Heart right ventricle (tissue), 16 donors: ENCODE measurements at regions not wholly inside any gene's neighbourhood (a gene's known extent, or its start where the extent isn't known, plus 50 kb on each side); places are given as distances from the start of the nearest gene placed in this dataset.

ENCODE experiments used
- ATAC-seq, 8 donors: fragments of 200-7000 bp; cut with Tn5 transposase; one replicate each; pipeline ENCODE4 v1.9.1; 2020; ENCODE audit warnings: mild to moderate bottlenecking in 8 of 8, moderate library complexity in 8 of 8, moderate number of reproducible peaks in 1 of 8
- DNase-seq, 2 donors: peaks; one replicate each; pipeline ENCODE4 v3.0.0-alpha.2; 2020
- H3K27ac ChIP-seq, 10 donors: fragments of 200-600 bp; sonication (generic) in 2 of 10; one replicate each; pipeline versions ENCODE4 v1.5.0 to v1.8.0; 2020 to 2022; ENCODE audit warnings: mild to moderate bottlenecking in 3 of 10
- H3K27me3 ChIP-seq, 7 donors: fragments of 200-600 bp; one replicate each; pipeline ENCODE4 v1.8.0; 2021 to 2022; ENCODE audit warnings: mild to moderate bottlenecking in 2 of 7
- H3K36me3 ChIP-seq, 9 donors: fragments of 200-600 bp; sonication (generic) in 1 of 9; one replicate each; pipeline versions ENCODE4 v1.5.0 to v1.8.0; 2020 to 2022; ENCODE audit warnings: mild to moderate bottlenecking in 2 of 9
- H3K4me1 ChIP-seq, 9 donors: fragments of 200-600 bp; sonication (generic) in 1 of 9; one replicate each; pipeline versions ENCODE4 v1.5.0 to v1.8.0; 2020 to 2022; ENCODE audit warnings: mild to moderate bottlenecking in 4 of 9
- H3K4me3 ChIP-seq, 10 donors: fragments of 200-600 bp; sonication (generic) in 2 of 10; one replicate each; pipeline versions ENCODE4 v1.5.0 to v1.8.0; 2020 to 2022; ENCODE audit warnings: mild to moderate bottlenecking in 7 of 10, moderate library complexity in 2 of 10
- H3K9me3 ChIP-seq, 11 donors: fragments of 200-600 bp in 10 of 11; sonication (generic) in 2 of 11; one replicate each; pipeline versions ENCODE4 v1.5.0 to v1.8.0; 2013 to 2022; ENCODE audit warnings: mild to moderate bottlenecking in 2 of 11, control low read depth in 1 of 11, moderate library complexity in 1 of 11
- WGBS, 2 donors: extraction: QIAGEN DNeasy Blood & Tissue Kit; methylation state at CpG; one replicate each; pipeline ENCODE4 v1.1.7; 2013; ENCODE audit warnings: inconsistent platforms in 1 of 2; 5-methylcytosine and 5-hydroxymethylcytosine counted together
- intact Hi-C, 10 donors: fragments of 100-400 bp; cut with DNase I; formaldehyde crosslinking; loops; one replicate each; pipeline versions ENCODE4 v1.11.1 to v1.14.2; 2022
- TF ChIP-seq, protein P1 (sequence below), 9 donors: fragments of 200-600 bp; sonication (generic) in 2 of 9; IDR thresholded peaks; one replicate each; pipeline versions ENCODE4 v1.5.0 to v1.8.0; 2021 to 2022; ENCODE audit warnings: antibody characterized with exemption in 9 of 9, mild to moderate bottlenecking in 5 of 9, moderate library complexity in 1 of 9
- donor health status: Arrhythmogenic right ventricular cardiomyopathy.
- donor health status: ischemic (EF 13 %, LVEDD 7.1; RV severe dilation, severe dysfunction).
- donor health status: healthy with polysubstance abuse.
- donor health status: DM: no; HTN: yes; CAD: no.
- donor health status: DM: no; HTN: no; CAD: no.
- donor health status: ischemic (EF 25% LVEDD 6.9; RV normal size, moderate dysfunction).
- donor health status: ischemic (EF 25% LVEDD 5.7; RV mildly dilated, moderate dysfunction).
- donor health status: healthy.
- donor health status: DM: yes; HTN: yes; CAD: no.
- donor health status: Ischemic cardiomyopathy.
- donor health status: ischemic (EF 35%, LVEDD 5.7; RV mildly dilated, moderate dysfunction).
- donor health status: nonischemic (EF 11% LVEDD 7.7; RV severe dilation, severe dysfunction).
- donor health status: DM: yes; HTN: yes; CAD: no.
- donor health status: PGD.
- donor health status: ischemic (EF 29% LVEDD 5.4; RV normal size, mild dysfunction).
- donor health status: nonischemic (EF 23%, LVEDD 6.1; RV moderate dilation, normal function).

DNA sequence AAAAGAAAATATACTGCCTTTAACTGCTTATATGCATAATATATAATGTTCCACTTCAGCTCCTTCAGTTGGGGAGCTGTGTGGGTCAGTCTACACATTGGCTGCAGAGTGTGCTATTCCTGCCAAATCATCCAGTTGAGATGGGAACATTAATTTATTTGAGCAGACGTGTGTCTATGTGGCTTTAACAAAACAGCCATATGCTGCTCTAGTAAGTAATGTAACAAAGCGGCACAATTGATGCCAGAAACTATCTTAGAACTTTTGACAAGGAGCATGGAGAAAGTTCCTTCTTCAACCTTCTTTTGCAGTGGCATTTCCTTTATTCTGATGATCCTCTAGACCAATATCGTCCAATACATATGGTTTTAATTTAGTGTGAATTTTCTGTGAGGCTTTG is 285.9 kb upstream of the C1orf87 start:
- H3K36me3 ChIP-seq, result no peaks in the 10 kb centered on the region
- peaks cover 0 to 8% (median 0%) of the 10 kb centered on the region in 11 donors for H3K9me3 ChIP-seq
- intact Hi-C loops, result no loop called here
- peaks cover 0 to 6% (median 0%) of the 10 kb centered on the region in 7 donors for H3K27me3 ChIP-seq
- ATAC-seq (no peak), DNase-seq (no peak)
- TF ChIP-seq, protein P1, sequence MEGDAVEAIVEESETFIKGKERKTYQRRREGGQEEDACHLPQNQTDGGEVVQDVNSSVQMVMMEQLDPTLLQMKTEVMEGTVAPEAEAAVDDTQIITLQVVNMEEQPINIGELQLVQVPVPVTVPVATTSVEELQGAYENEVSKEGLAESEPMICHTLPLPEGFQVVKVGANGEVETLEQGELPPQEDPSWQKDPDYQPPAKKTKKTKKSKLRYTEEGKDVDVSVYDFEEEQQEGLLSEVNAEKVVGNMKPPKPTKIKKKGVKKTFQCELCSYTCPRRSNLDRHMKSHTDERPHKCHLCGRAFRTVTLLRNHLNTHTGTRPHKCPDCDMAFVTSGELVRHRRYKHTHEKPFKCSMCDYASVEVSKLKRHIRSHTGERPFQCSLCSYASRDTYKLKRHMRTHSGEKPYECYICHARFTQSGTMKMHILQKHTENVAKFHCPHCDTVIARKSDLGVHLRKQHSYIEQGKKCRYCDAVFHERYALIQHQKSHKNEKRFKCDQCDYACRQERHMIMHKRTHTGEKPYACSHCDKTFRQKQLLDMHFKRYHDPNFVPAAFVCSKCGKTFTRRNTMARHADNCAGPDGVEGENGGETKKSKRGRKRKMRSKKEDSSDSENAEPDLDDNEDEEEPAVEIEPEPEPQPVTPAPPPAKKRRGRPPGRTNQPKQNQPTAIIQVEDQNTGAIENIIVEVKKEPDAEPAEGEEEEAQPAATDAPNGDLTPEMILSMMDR (IDR thresholded peaks at IDR 0.05), result no peak
- no peak overlapping the region for H3K27ac ChIP-seq
- no peaks in the 10 kb centered on the region for H3K4me1 ChIP-seq
- WGBS, 2 donors, result 70 to 75% methylated on average over 3 of the region's 3 CpGs
- no peak overlapping the region for H3K4me3 ChIP-seq

DNA sequence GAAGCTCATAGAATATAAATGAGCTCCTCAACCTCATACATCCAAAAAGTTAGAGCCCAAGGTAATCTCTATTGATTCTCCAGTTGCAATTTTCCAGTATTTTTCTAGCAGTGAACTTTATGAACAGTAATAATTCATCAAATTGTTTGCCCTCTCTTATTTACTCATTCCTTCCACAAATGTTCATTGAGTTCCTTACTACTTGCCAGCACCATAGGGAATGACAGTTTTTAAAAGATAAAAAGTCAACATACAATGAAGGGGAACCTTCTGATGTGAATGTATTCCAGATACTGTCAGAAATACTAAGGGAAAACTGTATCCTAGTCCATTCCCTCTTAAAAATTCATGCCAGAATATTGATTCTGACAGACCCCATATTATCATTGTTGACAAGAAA is 277.0 kb upstream of the C1orf87 start:
- Histone ChIP-seq H3K4me1 (no peaks in the 10 kb centered on the region), H3K9me3 (no peaks in the 10 kb centered on the region), H3K27ac (no peak overlapping the region), H3K36me3 (no peaks in the 10 kb centered on the region), H3K4me3 (no peak overlapping the region), H3K27me3 (no peaks in the 10 kb centered on the region)
- DNase-seq, result no peak
- intact Hi-C loops, result no loop called here
- no peak for ATAC-seq
- TF ChIP-seq, protein P1 (IDR thresholded peaks at IDR 0.05), result no peak

DNA sequence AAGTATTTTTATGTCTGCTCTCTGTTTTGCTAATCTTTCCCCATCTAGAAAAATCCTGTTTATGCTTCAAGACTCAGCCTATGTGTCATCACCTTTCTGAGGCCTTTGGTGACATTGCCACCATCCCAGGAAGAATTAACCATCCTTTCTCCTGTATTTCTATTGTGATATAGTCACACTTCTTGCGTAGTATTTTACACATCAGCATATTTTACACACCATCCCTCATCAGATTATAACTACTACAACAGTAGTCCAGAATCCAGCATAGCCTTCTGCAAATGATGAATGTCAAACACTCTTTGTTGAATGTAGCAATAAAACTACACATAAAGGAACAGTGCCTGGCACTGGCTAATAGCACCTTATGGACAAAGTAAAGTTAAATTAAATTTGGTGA is 275.3 kb upstream of the C1orf87 start:
- Histone ChIP-seq H3K4me1 (no peaks in the 10 kb centered on the region), H3K27me3 (no peaks in the 10 kb centered on the region), H3K36me3 (no peaks in the 10 kb centered on the region), H3K4me3 (no peak overlapping the region), H3K27ac (no peak overlapping the region), H3K9me3 (no peaks in the 10 kb centered on the region)
- DNase-seq (no peak), ATAC-seq (no peak)
- TF ChIP-seq, protein P1 (IDR thresholded peaks at IDR 0.05), result no peak
- intact Hi-C loops, result no loop called here
- WGBS, 2 donors, result 94 to 95% methylated on average over 1 of the region's 1 CpG

GRCh38 chr1:60345621-60346020 is 272.1 kb upstream of the C1orf87 start:
- TF ChIP-seq, protein P1 (IDR thresholded peaks at IDR 0.05), result no peak
- DNase-seq, result no peak
- Histone ChIP-seq H3K9me3 (no peaks in the 10 kb centered on the region), H3K36me3 (no peaks in the 10 kb centered on the region), H3K4me1 (no peaks in the 10 kb centered on the region), H3K27me3 (no peaks in the 10 kb centered on the region), H3K4me3 (no peak overlapping the region), H3K27ac (no peak overlapping the region)
- no peak for ATAC-seq
- WGBS, 2 donors, result 90 to 91% methylated on average over 1 of the region's 1 CpG
- intact Hi-C loops, result no loop called here

DNA sequence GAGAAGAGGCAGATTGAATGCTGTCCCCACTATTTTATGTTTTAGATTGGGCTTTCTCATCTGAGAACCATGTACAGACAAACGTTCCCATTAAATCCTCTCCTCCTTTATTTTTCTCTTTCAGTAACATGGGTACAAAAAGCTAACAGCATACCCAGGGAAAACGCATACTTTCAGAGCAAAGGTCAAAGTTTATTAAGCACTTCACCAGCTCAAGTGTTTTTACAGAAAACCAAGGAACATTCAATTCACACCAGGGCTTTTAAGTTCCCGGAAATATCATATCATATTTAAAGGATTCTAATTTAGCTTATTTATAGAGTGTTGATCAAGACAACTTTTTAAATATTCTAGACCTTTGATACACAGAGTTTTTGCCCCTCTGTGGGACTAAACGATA is 271.5 kb upstream of the C1orf87 start:
- Histone ChIP-seq H3K4me3 (no peak overlapping the region), H3K36me3 (no peaks in the 10 kb centered on the region), H3K27me3 (no peaks in the 10 kb centered on the region), H3K4me1 (no peaks in the 10 kb centered on the region), H3K9me3 (no peaks in the 10 kb centered on the region), H3K27ac (no peak overlapping the region)
- intact Hi-C loops, result no loop called here
- WGBS, 2 donors, result 77 to 78% methylated on average over 4 of the region's 4 CpGs
- DNase-seq (no peak), ATAC-seq (no peak)
- TF ChIP-seq, protein P1 (IDR thresholded peaks at IDR 0.05), result no peak
